ENCODE measurements at regions not wholly inside any gene's neighbourhood (a gene's known extent, or its start where the extent isn't known, plus 50 kb on each side); places are given as distances from the start of the nearest gene placed in this dataset.

- TF ChIP-seq CTCF (IDR thresholded peaks at IDR 0.05) (no peak), EP300 (IDR thresholded peaks at IDR 0.05) (no peak), POLR2A (IDR thresholded peaks at IDR 0.05) (no peak)
- Histone ChIP-seq H3K27me3 (no peaks in the 10 kb centered on the region), H3K4me3 (no peak overlapping the region), H3K36me3 (no peaks in the 10 kb centered on the region), H3K9me3 (no peaks in the 10 kb centered on the region), H3K27ac (no peak overlapping the region), H3K4me1 (ENCODE audit: insufficient read depth) (no peaks in the 10 kb centered on the region)
- 90 to 96% (median 94%) methylated on average over 4 of the region's 4 CpGs for WGBS, 3 donors
- intact Hi-C loops (cut with DNase I), result no loop called here
- DNase-seq, result no peak
Observed at GRCh38 chr10:17507538-17507937, 53.1 kb upstream of the ST8SIA6 start.

GRCh38 chr10:17506856-17507471 is 52.6 kb upstream of the ST8SIA6 start:
- DNase-seq, result no peak
- WGBS, 3 donors, result 94 to 99% (median 95%) methylated on average over 3 of the region's 3 CpGs
- Histone ChIP-seq H3K27ac (no peak overlapping the region), H3K4me1 (ENCODE audit: insufficient read depth) (no peaks in the 10 kb centered on the region), H3K4me3 (no peak overlapping the region), H3K36me3 (no peaks in the 10 kb centered on the region), H3K27me3 (no peaks in the 10 kb centered on the region), H3K9me3 (no peaks in the 10 kb centered on the region)
- intact Hi-C loops (cut with DNase I), result no loop called here
- TF ChIP-seq POLR2A (IDR thresholded peaks at IDR 0.05), result no peak

GRCh38 chr10:17506390-17506789 is 52.0 kb upstream of the ST8SIA6 start:
- TF ChIP-seq EP300 (IDR thresholded peaks at IDR 0.05), result no peak
- TF ChIP-seq POLR2A (IDR thresholded peaks at IDR 0.05), result no peak
- no peak for TF ChIP-seq CTCF (IDR thresholded peaks at IDR 0.05)
- no peak overlapping the region for H3K27ac ChIP-seq
- 75 to 84% (median 83%) methylated on average over 6 of the region's 6 CpGs for WGBS, 3 donors
- no peaks in the 10 kb centered on the region for H3K36me3 ChIP-seq
- intact Hi-C loops (cut with DNase I), result no loop called here
- no peaks in the 10 kb centered on the region for H3K4me1 ChIP-seq (ENCODE audit: insufficient read depth)
- no peaks in the 10 kb centered on the region for H3K27me3 ChIP-seq
- H3K9me3 ChIP-seq, result no peaks in the 10 kb centered on the region
- no peak for DNase-seq
- no peak overlapping the region for H3K4me3 ChIP-seq

- WGBS, 3 donors, result 63 to 69% (median 68%) methylated on average over 6 of the region's 6 CpGs
- no peaks in the 10 kb centered on the region for H3K4me1 ChIP-seq (ENCODE audit: insufficient read depth)
Observed at GRCh38 chr10:17504547-17505245, 50.3 kb upstream of the ST8SIA6 start.

More at GRCh38 chr10:17504547-17505245, 50.3 kb upstream of the ST8SIA6 start:
- no peak overlapping the region for H3K27ac ChIP-seq
- no peaks in the 10 kb centered on the region for H3K36me3 ChIP-seq
- TF ChIP-seq POLR2A (IDR thresholded peaks at IDR 0.05) (no peak), CTCF (IDR thresholded peaks at IDR 0.05) (no peak), EP300 (IDR thresholded peaks at IDR 0.05) (no peak)
- H3K27me3 ChIP-seq, result no peaks in the 10 kb centered on the region
- intact Hi-C loops (cut with DNase I), result no loop called here
- no peaks in the 10 kb centered on the region for H3K9me3 ChIP-seq
- no peak overlapping the region for H3K4me3 ChIP-seq
- no peak for DNase-seq
